ENCODE measurements at regions not wholly inside any gene's neighbourhood (a gene's known extent, or its start where the extent isn't known, plus 50 kb on each side); places are given as distances from the start of the nearest gene placed in this dataset.

DNA sequence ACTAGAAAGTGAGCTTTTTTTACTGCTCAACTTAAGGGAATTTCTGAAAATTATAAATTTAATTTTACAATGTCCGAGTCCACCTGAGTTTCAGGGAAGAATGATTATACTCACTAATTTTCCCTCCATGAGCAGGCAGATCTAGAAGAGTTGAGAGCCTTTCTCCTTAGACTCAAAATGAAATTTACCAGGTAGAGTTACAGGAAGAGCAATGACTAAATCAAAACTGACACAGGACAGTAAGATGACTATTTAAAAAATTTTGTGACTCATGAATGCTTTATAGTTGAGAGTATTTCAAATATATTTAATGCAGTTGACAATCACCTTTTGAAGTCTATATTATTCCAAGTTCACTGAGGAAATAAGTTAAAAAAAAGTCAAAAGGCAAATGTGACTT is 198.1 kb upstream of the NRSN1 start:
- Histone ChIP-seq H3K27ac (no peak overlapping the region), H3K4me3 (no peak overlapping the region)
- DNase-seq (ENCODE audit: low spot score): no peak
- TF ChIP-seq CTCF (IDR thresholded peaks at IDR 0.05): no peak

DNA sequence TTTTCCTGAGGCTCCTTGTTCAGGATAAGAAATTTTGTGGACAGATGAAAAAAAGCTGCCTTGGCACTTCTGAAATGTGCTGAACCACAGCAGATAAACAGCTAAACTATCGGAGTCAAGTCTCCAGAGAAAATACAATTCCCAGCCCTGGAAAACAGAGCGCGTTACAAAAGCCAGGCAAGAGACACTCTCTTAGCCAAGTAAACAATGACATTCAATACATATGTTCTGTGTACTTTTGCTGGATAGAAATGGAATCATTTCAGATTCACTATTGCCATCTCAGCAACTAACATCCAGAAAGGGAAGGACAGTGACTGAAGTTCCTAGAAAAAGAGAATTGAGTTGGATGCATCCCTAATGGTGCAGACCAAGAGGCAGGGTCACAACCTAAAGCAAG is 196.8 kb upstream of the NRSN1 start:
- no peak overlapping the region for H3K27ac ChIP-seq

GRCh38 chr6:23940466-23940865 is 185.5 kb upstream of the NRSN1 start:
- TF ChIP-seq CTCF (IDR thresholded peaks at IDR 0.05): no peak
- Histone ChIP-seq H3K4me3 (no peak overlapping the region), H3K27ac (no peak overlapping the region)
- no peak for DNase-seq (ENCODE audit: low spot score)

More for the DNA sequence above, 196.8 kb upstream of the NRSN1 start:
- no peak for DNase-seq (ENCODE audit: low spot score)
- H3K4me3 ChIP-seq: no peak overlapping the region
- TF ChIP-seq CTCF (IDR thresholded peaks at IDR 0.05): no peak

DNA sequence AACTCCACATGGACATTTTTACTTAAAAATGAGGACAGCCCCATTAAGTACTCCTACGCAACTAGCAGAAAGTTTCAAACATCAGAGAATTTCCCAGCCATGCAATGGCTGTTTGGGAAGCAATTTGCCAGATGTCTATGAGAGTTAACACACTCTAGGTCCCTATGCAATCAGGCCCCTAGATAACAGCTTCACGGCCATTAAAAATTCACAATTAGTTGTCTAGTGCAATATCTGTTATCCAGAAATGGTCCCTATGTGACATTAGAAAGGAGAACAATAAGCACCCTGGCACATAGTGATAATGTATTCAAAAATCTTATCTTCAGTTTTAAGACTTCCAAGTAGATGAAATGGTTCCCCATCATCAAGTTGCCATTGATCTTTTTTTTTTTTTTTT is 174.3 kb upstream of the NRSN1 start:
- no peak for DNase-seq (ENCODE audit: low spot score)
- H3K27ac ChIP-seq: no peak overlapping the region
- H3K4me3 ChIP-seq: no peak overlapping the region
- no peak for TF ChIP-seq CTCF (IDR thresholded peaks at IDR 0.05)

DNA sequence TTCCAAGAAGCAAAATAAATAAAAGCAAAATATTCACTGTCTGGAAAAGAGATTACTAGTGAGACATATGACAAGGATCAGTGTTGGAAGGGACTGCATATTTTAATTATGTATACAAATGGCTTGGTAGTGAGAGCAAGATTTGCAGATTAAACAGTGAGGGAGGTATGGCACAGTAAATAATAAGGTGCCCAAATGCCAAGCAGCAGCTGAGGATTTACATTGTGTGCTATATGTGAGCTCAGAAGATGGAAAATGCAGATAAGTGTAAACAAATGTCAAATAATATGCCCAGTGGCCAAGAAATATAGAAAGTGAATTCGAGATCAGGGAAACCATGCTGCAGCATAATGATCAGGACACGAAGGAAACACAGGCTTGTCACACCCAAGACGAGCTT is 173.8 kb upstream of the NRSN1 start:
- Histone ChIP-seq H3K27ac (no peak overlapping the region), H3K4me3 (no peak overlapping the region)
- no peak for TF ChIP-seq CTCF (IDR thresholded peaks at IDR 0.05)
- DNase-seq (ENCODE audit: low spot score): no peak

GRCh38 chr6:23953976-23954375 is 172.0 kb upstream of the NRSN1 start:
- no peak overlapping the region for H3K27ac ChIP-seq
- H3K4me3 ChIP-seq: no peak overlapping the region
- no peak for TF ChIP-seq CTCF (IDR thresholded peaks at IDR 0.05)
- DNase-seq (ENCODE audit: low spot score): no peak

GRCh38 chr6:23957017-23957416 is 169.0 kb upstream of the NRSN1 start:
- no peak overlapping the region for H3K27ac ChIP-seq
- H3K4me3 ChIP-seq: no peak overlapping the region
- TF ChIP-seq CTCF (IDR thresholded peaks at IDR 0.05): no peak
- no peak for DNase-seq (ENCODE audit: low spot score)

Measured in coronary artery (tissue), 2 donors.